Endothelial cell of umbilical vein (primary cell): ENCODE measurements at regions not wholly inside any gene's neighbourhood (a gene's known extent, or its start where the extent isn't known, plus 50 kb on each side); places are given as distances from the start of the nearest gene placed in this dataset.

Source experiments
- BruUV-seq: library from RNA; stranded (reverse); fragments of 400-500 nt; replicated peaks from 2 replicates; lab custom pipeline; 2021; lab: Mats Ljungman, UMichigan
- CTCF ChIA-PET: fragments of 300-600, 350-600 bp; sonication (Branson Sonifier 250); formaldehyde crosslinking; loops from one replicate; lab custom pipeline; 2021; ENCODE audit warnings: antibody characterized with exemption, inconsistent platforms; lab: Charles Lee
- POLR2A ChIA-PET: fragments of 300-600, 350-600 bp; sonication (Branson Sonifier 250); formaldehyde crosslinking; loops from one replicate; lab custom pipeline; 2021; ENCODE audit warnings: antibody characterized with exemption, inconsistent platforms; lab: Charles Lee
- DNase-seq: peaks from one replicate; pipeline ENCODE4 v3.0.0-alpha.2; 2011; ENCODE audit warnings: low read depth, low spot score
- FAIRE-seq: peaks from 2 replicates; lab custom pipeline; 2011; peaks lifted over from hg19 to GRCh38; lab: Jason Lieb, UNC
- H2AFZ ChIP-seq: 2 replicates; pipeline ENCODE4 v1.6.0; 2012; ENCODE audit warnings: low read depth, low read length, control low read depth, inconsistent platforms
- H3K27ac ChIP-seq: 2 replicates; pipeline ENCODE4 v1.5.1; 2011; ENCODE audit warnings: low read depth, mild to moderate bottlenecking, control low read depth, low read length, moderate library complexity; ENCODE audit not compliant: insufficient read depth
- H3K27me3 ChIP-seq, 2 experiments: 2 replicates each; pipeline versions ENCODE4 v1.6.0 to v1.6.1; 2011; ENCODE audit warnings: low read length in 2 of 2, mixed read lengths in 1 of 2; ENCODE audit not compliant: control insufficient read depth in 2 of 2, insufficient read depth in 2 of 2
- H3K36me3 ChIP-seq, 2 experiments: 2 replicates in 1 of 2; 3 replicates in 1 of 2; pipeline ENCODE4 v1.5.1; 2011; ENCODE audit warnings: low read length in 2 of 2, mild to moderate bottlenecking in 1 of 2, moderate library complexity in 1 of 2; ENCODE audit not compliant: control insufficient read depth in 2 of 2, insufficient read depth in 2 of 2; ENCODE audit errors: extremely low read depth in 1 of 2
- H3K4me1 ChIP-seq: 3 replicates; pipeline ENCODE4 v1.5.1; 2011; ENCODE audit warnings: mild to moderate bottlenecking, low read length; ENCODE audit not compliant: control insufficient read depth, insufficient read depth; ENCODE audit errors: extremely low read depth
- H3K4me2 ChIP-seq: 2 replicates; pipeline ENCODE4 v1.6.1; 2011; ENCODE audit warnings: low read length, control low read depth, mixed read lengths; ENCODE audit not compliant: insufficient read depth
- H3K4me3 ChIP-seq, 3 experiments: fragments of 200-600 bp in 1 of 3; sonication (generic), shearing (Covaris generic) in 1 of 3; replicated peaks in 1 of 3; 2 replicates each; pipeline ENCODE4 v1.5.1; 2011 to 2016; ENCODE audit warnings: control low read depth in 3 of 3, low read length in 3 of 3, mild to moderate bottlenecking in 2 of 3, inconsistent platforms in 1 of 3, low read depth in 1 of 3, moderate library complexity in 1 of 3; ENCODE audit not compliant: insufficient read depth in 1 of 3
- H3K79me2 ChIP-seq: 2 replicates; pipeline ENCODE4 v1.6.0; 2012; ENCODE audit warnings: low read length, inconsistent platforms; ENCODE audit not compliant: control insufficient read depth, insufficient read depth
- H3K9ac ChIP-seq: replicated peaks from 2 replicates; pipeline ENCODE3; 2011; ENCODE audit warnings: low read length, control low read depth; ENCODE audit not compliant: insufficient read depth; ENCODE audit errors: extremely low read depth
- H3K9me1 ChIP-seq: replicated peaks from 3 replicates; pipeline ENCODE4 v1.6.0; 2011; ENCODE audit warnings: mild to moderate bottlenecking, low read length; ENCODE audit not compliant: control insufficient read depth, insufficient read depth; ENCODE audit errors: extremely low read depth
- H3K9me3 ChIP-seq: replicated peaks from 2 replicates; pipeline ENCODE4 v1.5.1; 2012; ENCODE audit warnings: low read length, inconsistent platforms; ENCODE audit not compliant: control insufficient read depth, insufficient read depth
- H4K20me1 ChIP-seq: replicated peaks from 2 replicates; pipeline ENCODE3; 2011; ENCODE audit warnings: mild to moderate bottlenecking, low read length; ENCODE audit not compliant: control insufficient read depth, insufficient read depth; ENCODE audit errors: extremely low read depth
- EZH2 ChIP-seq: IDR thresholded peaks from 2 replicates; pipeline ENCODE4 v1.6.1; 2012; ENCODE audit warnings: borderline replicate concordance, low read depth, mild to moderate bottlenecking, moderate library complexity, low read length, inconsistent platforms; ENCODE audit not compliant: severe bottlenecking
- FOS ChIP-seq: IDR thresholded peaks from 2 replicates; pipeline ENCODE4 v1.6.1; 2011; ENCODE audit warnings: mild to moderate bottlenecking, low read length, moderate library complexity, borderline replicate concordance; ENCODE audit not compliant: insufficient read depth
- GATA2 ChIP-seq: IDR thresholded peaks from 2 replicates; pipeline ENCODE4 v1.7.0; 2011; ENCODE audit warnings: low read depth, mild to moderate bottlenecking, moderate library complexity, mixed read lengths, low read length; ENCODE audit not compliant: insufficient read length, insufficient read depth
- JUN ChIP-seq: IDR thresholded peaks from 2 replicates; pipeline ENCODE4 v1.6.1; 2011; ENCODE audit warnings: borderline replicate concordance, low read depth; ENCODE audit not compliant: insufficient read length, insufficient read depth
- MYC ChIP-seq: IDR thresholded peaks from one replicate; pipeline ENCODE4 v1.6.1; 2011; ENCODE audit warnings: mild to moderate bottlenecking, low read depth, low read length
- POLR2A ChIP-seq: IDR thresholded peaks from 2 replicates; pipeline ENCODE4 v1.6.1; 2012; ENCODE audit warnings: low read depth, mild to moderate bottlenecking, control low read depth, low read length
- POLR2AphosphoS5 ChIP-seq: IDR thresholded peaks from 2 replicates; pipeline ENCODE4 v1.6.1; 2012; ENCODE audit warnings: low read depth, mild to moderate bottlenecking, control low read depth, low read length, moderate library complexity; ENCODE audit not compliant: insufficient read depth
- dilution Hi-C: fragments of 300-500 bp; cut with MboI; formaldehyde crosslinking; loops from one replicate; pipeline ENCODE4 v1.15.0; 2019; ENCODE audit warnings: low sequenced_read_pairs; ENCODE audit not compliant: extremely low pct_ligation_motif_present
- intact Hi-C: fragments of 100-400 bp; cut with micrococcal nuclease; formaldehyde crosslinking; loops from one replicate; pipeline ENCODE4 v1.10.0; 2022
- TF ChIP-seq, protein P1 (sequence below): IDR thresholded peaks from 2 replicates; pipeline ENCODE4 v1.6.1; 2011; ENCODE audit not compliant: insufficient read depth, insufficient read length
- TF ChIP-seq, protein P2 (sequence below), 2 donors: IDR thresholded peaks; 1 replicate in 1 of 2; 2 replicates in 1 of 2; pipeline ENCODE4 v1.5.1; 2011; ENCODE audit warnings: low read length in 2 of 2, mild to moderate bottlenecking in 2 of 2, moderate library complexity in 2 of 2, control low read depth in 1 of 2, inconsistent platforms in 1 of 2, low read depth in 1 of 2; ENCODE audit not compliant: insufficient read depth in 1 of 2; ENCODE audit errors: extremely low read depth in 1 of 2

GRCh38 chrX:42505016-42505415 is 272.9 kb downstream of the PPP1R2C start:
- intact Hi-C loops: no loop called here
- no peak for FAIRE-seq

GRCh38 chrX:42499620-42500019 is 278.3 kb downstream of the PPP1R2C start:
- POLR2A ChIA-PET: no interaction called here
- H3K27me3 ChIP-seq: no peaks in the 10 kb centered on the region
- no peak overlapping the region for H3K4me3 ChIP-seq
- H3K27ac ChIP-seq: no peak overlapping the region
- BruUV-seq: no TSS peak
- intact Hi-C loops: no loop called here
- DNase-seq: no peak
- no peaks in the 10 kb centered on the region for H3K9me3 ChIP-seq
- no peak for FAIRE-seq
- no peaks in the 10 kb centered on the region for H4K20me1 ChIP-seq
- no peak overlapping the region for H3K9ac ChIP-seq
- no peak overlapping the region for H2AFZ ChIP-seq
- dilution Hi-C loops: no loop called here
- no peaks in the 10 kb centered on the region for H3K36me3 ChIP-seq
- CTCF ChIA-PET: no interaction called here
- no peak overlapping the region for H3K4me2 ChIP-seq
- H3K79me2 ChIP-seq: no peaks in the 10 kb centered on the region
- no peaks in the 10 kb centered on the region for H3K9me1 ChIP-seq
- TF ChIP-seq, protein P1, sequence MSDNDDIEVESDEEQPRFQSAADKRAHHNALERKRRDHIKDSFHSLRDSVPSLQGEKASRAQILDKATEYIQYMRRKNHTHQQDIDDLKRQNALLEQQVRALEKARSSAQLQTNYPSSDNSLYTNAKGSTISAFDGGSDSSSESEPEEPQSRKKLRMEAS: no peak
- no peak for TF ChIP-seq EZH2
- TF ChIP-seq POLR2AphosphoS5: no peak
- TF ChIP-seq FOS: no peak
- no peak for TF ChIP-seq POLR2A
- no peak for TF ChIP-seq GATA2
- TF ChIP-seq JUN: no peak
- TF ChIP-seq, protein P2, sequence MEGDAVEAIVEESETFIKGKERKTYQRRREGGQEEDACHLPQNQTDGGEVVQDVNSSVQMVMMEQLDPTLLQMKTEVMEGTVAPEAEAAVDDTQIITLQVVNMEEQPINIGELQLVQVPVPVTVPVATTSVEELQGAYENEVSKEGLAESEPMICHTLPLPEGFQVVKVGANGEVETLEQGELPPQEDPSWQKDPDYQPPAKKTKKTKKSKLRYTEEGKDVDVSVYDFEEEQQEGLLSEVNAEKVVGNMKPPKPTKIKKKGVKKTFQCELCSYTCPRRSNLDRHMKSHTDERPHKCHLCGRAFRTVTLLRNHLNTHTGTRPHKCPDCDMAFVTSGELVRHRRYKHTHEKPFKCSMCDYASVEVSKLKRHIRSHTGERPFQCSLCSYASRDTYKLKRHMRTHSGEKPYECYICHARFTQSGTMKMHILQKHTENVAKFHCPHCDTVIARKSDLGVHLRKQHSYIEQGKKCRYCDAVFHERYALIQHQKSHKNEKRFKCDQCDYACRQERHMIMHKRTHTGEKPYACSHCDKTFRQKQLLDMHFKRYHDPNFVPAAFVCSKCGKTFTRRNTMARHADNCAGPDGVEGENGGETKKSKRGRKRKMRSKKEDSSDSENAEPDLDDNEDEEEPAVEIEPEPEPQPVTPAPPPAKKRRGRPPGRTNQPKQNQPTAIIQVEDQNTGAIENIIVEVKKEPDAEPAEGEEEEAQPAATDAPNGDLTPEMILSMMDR (IDR thresholded peaks at IDR 0.05; ENCODE audit: extremely low read depth in 1 of 2, insufficient read depth in 1 of 2, low read depth in 1 of 2, low read length in 2 of 2): no peak
- TF ChIP-seq MYC: no peak
- H3K4me1 ChIP-seq: no peaks in the 10 kb centered on the region

More at GRCh38 chrX:42505016-42505415, 272.9 kb downstream of the PPP1R2C start:
- no TSS peak for BruUV-seq
- H3K9ac ChIP-seq: no peak overlapping the region
- TF ChIP-seq, protein P1: no peak
- TF ChIP-seq EZH2: no peak
- TF ChIP-seq, protein P2 (IDR thresholded peaks at IDR 0.05; ENCODE audit: extremely low read depth in 1 of 2, insufficient read depth in 1 of 2, low read depth in 1 of 2, low read length in 2 of 2): no peak
- no peak overlapping the region for H3K27ac ChIP-seq
- H3K79me2 ChIP-seq: no peaks in the 10 kb centered on the region
- no peak overlapping the region for H2AFZ ChIP-seq
- H3K27me3 ChIP-seq: no peaks in the 10 kb centered on the region
- no peak overlapping the region for H3K4me3 ChIP-seq
- H3K4me2 ChIP-seq: no peak overlapping the region
- ChIA-PET POLR2A (no interaction called here), CTCF (no interaction called here)
- no peaks in the 10 kb centered on the region for H3K4me1 ChIP-seq
- dilution Hi-C loops: no loop called here
- no peaks in the 10 kb centered on the region for H3K36me3 ChIP-seq
- H3K9me3 ChIP-seq: no peaks in the 10 kb centered on the region
- no peaks in the 10 kb centered on the region for H3K9me1 ChIP-seq
- DNase-seq: no peak
- H4K20me1 ChIP-seq: no peaks in the 10 kb centered on the region
